RPMI8226 (cell line): ENCODE measurements at regions not wholly inside any gene's neighbourhood (a gene's known extent, or its start where the extent isn't known, plus 50 kb on each side); places are given as distances from the start of the nearest gene placed in this dataset.
A peak's percentile ranks its signal among the peaks of the same experiment; 100 is the strongest.

ENCODE experiments used
- DNase-seq: peaks from one replicate; pipeline ENCODE4 v3.0.0-alpha.2; 2015

DNA sequence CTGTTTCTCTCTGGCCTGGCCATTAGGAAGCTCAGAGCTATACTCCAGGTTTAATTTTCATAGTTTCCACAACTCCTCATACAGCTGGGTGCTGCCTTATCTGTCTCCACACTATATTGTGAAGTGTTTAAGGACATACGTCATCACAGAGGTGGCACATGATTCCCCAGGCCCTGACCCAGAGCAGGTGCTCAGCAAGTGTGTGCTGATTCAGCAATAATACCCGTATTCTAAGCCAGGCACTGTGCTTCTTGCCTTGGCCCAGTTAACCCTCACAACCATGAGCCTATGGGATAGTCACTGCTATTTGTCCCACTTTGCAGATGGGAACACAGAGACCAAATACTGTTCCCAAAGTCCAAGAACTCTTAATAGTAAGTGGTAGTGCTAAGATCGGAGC is 93.5 kb upstream of the SMIM23 start:
- peak; percentile 71 for DNase-seq

DNA sequence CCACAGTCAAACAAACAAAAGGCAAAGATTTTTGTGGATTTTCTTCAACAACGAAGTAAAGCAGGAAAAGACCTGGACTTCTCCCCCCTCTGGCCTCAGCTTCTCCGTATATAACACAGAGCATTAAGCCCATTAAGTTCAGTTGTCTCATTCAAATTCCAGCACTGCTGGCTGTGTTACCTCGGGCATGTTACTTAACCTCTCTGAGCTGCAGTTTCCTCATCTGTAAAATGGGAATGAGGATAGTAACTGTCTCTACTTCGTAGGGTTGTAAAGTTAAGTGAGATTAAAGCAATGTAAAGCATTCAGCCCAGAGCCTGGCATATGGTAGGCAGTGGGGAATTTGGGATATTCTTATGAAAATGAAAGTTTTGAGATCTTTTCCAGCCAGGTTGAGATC is 92.7 kb upstream of the SMIM23 start:
- DNase-seq = no peak

- DNase-seq = peak; percentile 17
Observed at GRCh38 chr5:171693412-171693811, 92.2 kb upstream of the SMIM23 start.

GRCh38 chr5:171695804-171696203 is 89.8 kb upstream of the SMIM23 start:
- no peak for DNase-seq

DNA sequence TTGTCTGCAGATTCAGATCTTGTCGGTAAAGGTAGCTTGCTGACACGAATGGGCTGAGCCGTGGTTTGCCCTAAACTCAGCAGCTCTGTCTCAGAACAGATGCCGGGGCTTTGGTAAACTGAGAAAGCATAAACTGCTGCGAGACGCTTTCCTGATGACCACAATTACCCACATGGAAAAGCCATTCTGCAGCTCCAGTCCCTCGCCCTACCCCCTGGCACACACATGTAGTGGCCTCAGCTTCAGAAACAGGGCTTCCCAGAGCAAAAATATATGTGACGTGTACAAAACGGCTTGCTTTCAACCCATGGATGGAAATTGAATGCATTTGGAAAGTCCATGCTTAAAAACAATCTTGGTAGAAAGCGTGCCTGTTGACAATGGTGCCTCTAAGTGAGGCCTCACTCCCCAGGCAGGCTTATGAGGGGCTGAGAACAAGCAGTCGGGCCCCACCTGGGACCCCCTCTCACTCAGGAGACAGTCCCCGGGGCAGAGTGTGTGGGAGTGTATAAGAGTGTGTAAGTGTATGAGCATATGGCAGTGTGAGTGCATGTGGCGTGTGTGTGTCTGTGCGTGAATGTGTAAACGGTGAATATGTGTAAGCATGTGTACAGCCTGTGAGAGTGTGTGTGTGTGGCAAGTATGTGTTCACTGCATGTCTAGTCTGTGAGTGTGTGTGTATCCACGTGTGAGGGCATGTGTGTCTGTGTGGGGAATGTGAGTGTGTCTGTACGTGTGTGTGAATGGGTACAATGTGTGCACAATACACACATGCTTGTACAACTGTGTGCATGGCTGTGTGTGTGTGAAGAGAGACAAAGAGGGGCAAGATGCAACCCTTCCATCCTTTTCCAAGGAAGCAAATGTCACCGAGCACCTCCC is 88.2 kb upstream of the SMIM23 start:
- no peak for DNase-seq

- DNase-seq = no peak
Observed at GRCh38 chr5:171700318-171700912, 85.2 kb upstream of the SMIM23 start.

DNA sequence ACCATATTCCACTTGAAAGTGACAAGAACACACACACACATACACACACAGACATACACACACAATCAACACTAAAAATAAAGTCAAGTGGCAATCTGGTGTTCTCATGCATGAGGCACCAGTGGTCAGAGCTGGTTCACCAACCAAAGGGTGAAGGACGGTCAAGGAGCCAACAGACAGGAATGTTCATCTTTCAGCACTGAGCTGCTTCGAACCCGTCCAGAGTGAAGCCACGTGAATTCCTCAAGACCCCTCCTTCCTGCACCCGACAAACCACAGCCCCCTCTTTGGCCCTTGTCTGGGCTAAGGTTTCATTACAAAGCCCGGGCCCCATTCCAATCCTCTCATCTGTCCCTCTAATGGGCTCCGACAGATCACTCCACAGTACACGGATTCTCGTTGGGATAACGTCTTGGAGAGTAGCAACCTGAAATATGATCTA is 84.5 kb upstream of the SMIM23 start:
- no peak for DNase-seq

DNA sequence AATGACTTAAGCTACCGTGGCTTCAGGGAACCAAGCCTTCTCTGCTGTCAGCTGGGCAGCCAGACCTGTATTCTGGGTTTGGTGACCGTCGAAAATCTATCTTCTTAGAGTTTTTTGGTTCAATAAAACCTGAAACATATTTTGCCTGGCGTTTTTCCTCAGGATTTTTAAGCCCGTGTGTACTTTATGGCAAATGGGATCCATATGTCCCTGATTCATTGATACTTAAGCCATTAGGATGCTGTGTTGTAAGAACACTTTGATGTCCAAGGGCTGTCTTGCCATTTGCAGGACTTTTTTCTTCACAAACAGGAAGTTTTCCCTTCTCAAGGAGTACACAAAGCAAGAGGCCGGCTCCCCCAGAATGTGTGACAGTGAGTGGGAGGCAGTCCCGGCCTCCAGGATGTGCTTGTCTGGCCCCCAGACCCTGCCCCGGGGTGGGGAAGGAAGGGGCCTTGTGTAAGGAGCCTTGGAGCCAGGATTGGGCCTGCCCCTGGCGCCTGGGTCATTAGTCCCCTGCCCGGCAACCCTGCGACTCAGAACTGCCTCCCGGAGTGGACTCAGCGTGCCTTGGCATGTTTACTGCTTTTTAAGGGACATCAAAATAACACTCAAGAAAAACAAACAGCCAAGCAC is 83.4 kb upstream of the SMIM23 start:
- DNase-seq = no peak

DNA sequence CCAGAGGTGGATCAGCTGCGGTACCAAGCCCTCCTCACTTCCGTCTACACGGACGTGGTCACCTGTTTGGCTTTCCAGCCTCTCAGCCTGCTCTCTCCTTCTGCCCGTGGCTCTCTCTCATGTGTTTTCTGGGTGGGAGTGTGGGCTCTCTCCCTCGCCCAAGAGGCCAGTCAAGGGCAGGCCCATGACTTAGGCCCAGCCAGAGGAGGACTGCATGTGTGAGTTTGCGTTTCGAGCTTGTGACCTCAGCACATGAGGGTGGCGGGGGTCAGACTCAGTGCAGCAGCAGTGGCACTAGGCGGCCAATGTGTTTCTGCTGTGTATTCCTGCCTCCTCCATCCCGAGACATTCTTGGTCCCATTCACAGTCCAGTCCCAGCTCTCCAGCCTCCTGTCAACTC is 82.5 kb upstream of the SMIM23 start:
- no peak for DNase-seq

- DNase-seq = no peak
Observed at GRCh38 chr5:171705036-171705435, 80.6 kb upstream of the SMIM23 start.

GRCh38 chr5:171705830-171706468 is 79.7 kb upstream of the SMIM23 start:
- no peak for DNase-seq

DNA sequence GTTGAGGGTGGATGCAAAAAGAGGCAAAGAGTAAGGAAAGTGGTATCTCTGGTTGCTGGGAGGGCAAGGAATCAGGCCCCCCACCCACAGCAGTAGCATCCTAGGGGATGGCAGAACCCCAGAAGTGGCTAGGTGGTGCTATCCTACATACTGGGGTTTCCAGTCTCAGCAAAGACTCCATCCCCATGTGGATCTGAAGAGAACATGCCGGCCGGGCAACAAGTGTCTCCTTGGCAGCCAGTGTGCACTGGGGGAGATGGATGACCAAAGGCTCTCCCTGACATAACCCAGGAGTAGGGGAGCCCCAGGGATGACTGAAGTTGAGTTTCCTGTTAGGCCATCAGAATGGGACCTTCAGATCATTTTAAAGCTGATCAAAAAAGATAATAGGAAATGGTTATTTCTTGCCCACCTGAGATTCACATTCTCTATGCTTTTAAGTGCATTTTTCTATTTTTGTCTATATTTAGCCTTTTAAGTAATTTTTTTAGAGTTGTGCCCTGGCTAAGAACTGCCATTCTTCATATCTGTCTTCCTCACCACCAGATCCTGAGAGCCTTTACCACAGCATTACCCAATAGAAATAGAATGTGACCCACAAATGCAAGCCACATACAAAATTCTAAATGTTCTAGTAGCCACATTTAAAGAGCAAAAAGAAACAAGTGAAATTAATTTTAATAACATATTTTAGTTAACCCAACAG is 78.7 kb upstream of the SMIM23 start:
- no peak for DNase-seq

GRCh38 chr5:171707442-171707792 is 78.2 kb upstream of the SMIM23 start:
- no peak for DNase-seq

GRCh38 chr5:171709930-171710329 is 75.7 kb upstream of the SMIM23 start:
- no peak for DNase-seq

GRCh38 chr5:171710451-171711024 is 75.1 kb upstream of the SMIM23 start:
- no peak for DNase-seq

- DNase-seq = no peak
Observed at GRCh38 chr5:171711571-171711970, 74.0 kb upstream of the SMIM23 start.

DNA sequence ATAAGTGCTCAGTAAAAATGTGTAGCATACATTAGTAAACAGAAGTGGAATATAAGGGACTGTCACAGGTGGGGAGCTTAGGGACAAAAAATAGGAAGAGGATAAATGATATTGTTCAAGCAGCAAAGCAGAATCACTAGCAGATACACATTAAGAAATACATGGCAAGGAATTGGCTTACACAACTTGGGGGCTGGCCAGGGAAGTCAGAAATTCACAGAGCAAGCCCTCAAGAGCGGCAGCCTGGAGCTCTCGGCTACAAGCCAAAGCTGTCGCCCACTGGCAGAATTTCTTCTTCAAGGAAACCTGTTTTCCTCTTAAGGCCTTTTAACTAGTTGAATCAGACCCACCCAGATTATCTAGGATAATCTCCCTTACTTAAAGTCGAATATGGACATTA is 73.0 kb upstream of the SMIM23 start:
- DNase-seq = no peak

DNA sequence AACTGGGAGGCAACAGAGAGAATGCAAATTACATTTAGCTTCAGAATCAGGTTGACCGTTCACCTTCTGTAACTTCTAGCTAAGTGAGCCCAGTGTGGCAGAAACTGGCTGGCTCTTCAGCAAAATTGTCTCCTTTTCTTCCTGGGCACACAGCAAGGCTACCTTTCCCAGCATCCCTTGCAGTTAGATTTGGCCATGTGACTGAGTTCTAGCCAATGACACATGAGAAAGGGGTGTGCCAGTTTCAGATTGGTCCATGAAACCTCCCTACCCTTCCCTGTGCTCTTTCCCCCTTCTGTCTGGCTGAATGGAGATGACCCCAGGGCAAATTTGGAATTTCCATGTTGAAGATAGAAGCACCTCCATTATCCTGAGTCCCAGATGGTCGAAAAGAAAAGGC is 72.5 kb upstream of the SMIM23 start:
- DNase-seq = no peak

DNA sequence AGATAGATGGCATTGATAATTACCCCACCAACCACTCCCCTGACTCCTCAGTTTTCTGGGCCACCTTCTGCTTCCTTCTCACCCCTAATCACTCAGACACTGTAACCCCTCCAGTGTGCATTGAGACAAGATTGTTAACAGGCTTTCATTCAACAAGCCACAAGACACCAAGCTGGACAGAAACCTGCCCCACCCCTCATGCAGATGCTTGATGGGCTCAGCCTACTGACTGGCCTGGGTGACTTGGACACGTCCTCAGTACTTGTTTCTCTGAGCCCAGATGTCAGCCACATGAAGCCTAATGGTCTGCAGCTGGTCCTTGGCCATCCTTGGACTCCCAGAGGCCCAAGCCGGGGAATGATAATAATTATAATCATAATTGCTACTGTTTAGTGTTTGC is 71.4 kb upstream of the SMIM23 start:
- DNase-seq = no peak

DNA sequence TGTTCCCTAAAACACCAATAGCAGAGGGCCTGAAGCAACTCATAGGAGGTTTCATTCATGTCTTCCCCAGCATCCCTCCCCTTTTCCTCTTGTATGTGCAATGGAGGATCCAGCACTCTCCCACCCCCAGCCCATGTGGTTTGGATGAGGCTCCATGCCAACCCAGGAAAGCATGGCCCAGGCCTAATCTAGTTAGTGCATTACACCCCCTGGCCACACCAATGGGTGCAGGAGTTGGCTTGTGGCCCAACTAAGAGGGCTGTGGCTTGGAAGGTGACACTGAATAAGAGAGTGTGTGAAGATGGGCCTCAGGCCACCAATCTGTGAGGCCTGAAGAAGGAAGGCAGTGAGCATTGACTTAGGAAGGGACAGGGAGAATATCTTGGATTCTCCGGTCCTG is 70.8 kb upstream of the SMIM23 start:
- no peak for DNase-seq

- no peak for DNase-seq
Observed at GRCh38 chr5:171715551-171715950, 70.1 kb upstream of the SMIM23 start.

DNA sequence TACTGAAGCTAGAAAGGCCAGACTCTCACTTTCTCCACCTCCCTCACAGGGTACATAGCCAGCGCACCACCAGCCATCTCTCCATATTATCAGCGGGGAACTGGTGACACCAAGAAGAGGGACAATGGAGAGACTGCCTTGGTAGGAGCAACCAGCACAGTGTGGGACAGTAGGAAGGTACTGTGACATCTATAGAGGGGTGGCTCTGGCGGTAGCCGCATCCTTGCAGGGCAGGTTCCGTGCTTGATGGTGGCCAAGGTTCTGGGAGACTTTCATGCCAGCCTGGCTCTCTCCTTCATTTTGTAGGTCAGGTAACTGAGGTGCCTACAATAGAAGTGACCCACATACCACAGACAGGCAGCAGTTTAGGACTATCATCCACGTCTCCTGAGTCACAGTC is 65.5 kb upstream of the SMIM23 start:
- DNase-seq = no peak

DNA sequence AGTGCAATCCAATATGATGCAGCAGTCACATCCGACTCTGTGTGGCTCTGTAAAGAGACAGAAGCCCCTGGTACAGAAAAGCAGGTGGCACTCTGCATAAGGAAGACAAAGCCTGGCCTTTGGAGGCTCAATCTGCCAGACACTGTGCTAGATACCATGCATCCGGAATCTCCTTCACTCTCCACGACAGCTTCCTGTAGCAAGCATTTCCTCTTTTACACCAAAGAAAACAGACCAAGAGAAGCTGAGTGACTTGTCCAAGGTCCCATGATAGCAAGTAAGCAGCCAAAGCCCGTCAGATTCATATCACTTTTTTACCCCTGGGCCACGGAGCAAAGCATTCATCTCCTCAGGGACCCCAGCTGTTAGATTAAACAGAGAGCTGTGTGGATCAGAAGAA is 64.2 kb upstream of the SMIM23 start:
- peak; percentile 35 for DNase-seq
